Endothelial cell of umbilical vein (primary cell): ENCODE measurements at regions not wholly inside any gene's neighbourhood (a gene's known extent, or its start where the extent isn't known, plus 50 kb on each side); places are given as distances from the start of the nearest gene placed in this dataset.

Experiments
- BruUV-seq: library from RNA; stranded (reverse); fragments of 400-500 nt; replicated peaks from 2 replicates; lab custom pipeline; 2021; lab: Mats Ljungman, UMichigan
- CTCF ChIA-PET: fragments of 300-600, 350-600 bp; sonication (Branson Sonifier 250); formaldehyde crosslinking; loops from one replicate; lab custom pipeline; 2021; ENCODE audit warnings: antibody characterized with exemption, inconsistent platforms; lab: Charles Lee
- POLR2A ChIA-PET: fragments of 300-600, 350-600 bp; sonication (Branson Sonifier 250); formaldehyde crosslinking; loops from one replicate; lab custom pipeline; 2021; ENCODE audit warnings: antibody characterized with exemption, inconsistent platforms; lab: Charles Lee
- DNase-seq: peaks from one replicate; pipeline ENCODE4 v3.0.0-alpha.2; 2011; ENCODE audit warnings: low read depth, low spot score
- FAIRE-seq: peaks from 2 replicates; lab custom pipeline; 2011; peaks lifted over from hg19 to GRCh38; lab: Jason Lieb, UNC
- H2AFZ ChIP-seq: 2 replicates; pipeline ENCODE4 v1.6.0; 2012; ENCODE audit warnings: low read depth, low read length, control low read depth, inconsistent platforms
- H3K27ac ChIP-seq: 2 replicates; pipeline ENCODE4 v1.5.1; 2011; ENCODE audit warnings: low read depth, mild to moderate bottlenecking, control low read depth, low read length, moderate library complexity; ENCODE audit not compliant: insufficient read depth
- H3K27me3 ChIP-seq, 2 experiments: 2 replicates each; pipeline versions ENCODE4 v1.6.0 to v1.6.1; 2011; ENCODE audit warnings: low read length in 2 of 2, mixed read lengths in 1 of 2; ENCODE audit not compliant: control insufficient read depth in 2 of 2, insufficient read depth in 2 of 2
- H3K36me3 ChIP-seq, 2 experiments: 2 replicates in 1 of 2; 3 replicates in 1 of 2; pipeline ENCODE4 v1.5.1; 2011; ENCODE audit warnings: low read length in 2 of 2, mild to moderate bottlenecking in 1 of 2, moderate library complexity in 1 of 2; ENCODE audit not compliant: control insufficient read depth in 2 of 2, insufficient read depth in 2 of 2; ENCODE audit errors: extremely low read depth in 1 of 2
- H3K4me1 ChIP-seq: 3 replicates; pipeline ENCODE4 v1.5.1; 2011; ENCODE audit warnings: mild to moderate bottlenecking, low read length; ENCODE audit not compliant: control insufficient read depth, insufficient read depth; ENCODE audit errors: extremely low read depth
- H3K4me2 ChIP-seq: 2 replicates; pipeline ENCODE4 v1.6.1; 2011; ENCODE audit warnings: low read length, control low read depth, mixed read lengths; ENCODE audit not compliant: insufficient read depth
- H3K4me3 ChIP-seq, 3 experiments: fragments of 200-600 bp in 1 of 3; sonication (generic), shearing (Covaris generic) in 1 of 3; replicated peaks in 1 of 3; 2 replicates each; pipeline ENCODE4 v1.5.1; 2011 to 2016; ENCODE audit warnings: control low read depth in 3 of 3, low read length in 3 of 3, mild to moderate bottlenecking in 2 of 3, inconsistent platforms in 1 of 3, low read depth in 1 of 3, moderate library complexity in 1 of 3; ENCODE audit not compliant: insufficient read depth in 1 of 3
- H3K79me2 ChIP-seq: 2 replicates; pipeline ENCODE4 v1.6.0; 2012; ENCODE audit warnings: low read length, inconsistent platforms; ENCODE audit not compliant: control insufficient read depth, insufficient read depth
- H3K9ac ChIP-seq: replicated peaks from 2 replicates; pipeline ENCODE3; 2011; ENCODE audit warnings: low read length, control low read depth; ENCODE audit not compliant: insufficient read depth; ENCODE audit errors: extremely low read depth
- H3K9me1 ChIP-seq: replicated peaks from 3 replicates; pipeline ENCODE4 v1.6.0; 2011; ENCODE audit warnings: mild to moderate bottlenecking, low read length; ENCODE audit not compliant: control insufficient read depth, insufficient read depth; ENCODE audit errors: extremely low read depth
- H3K9me3 ChIP-seq: replicated peaks from 2 replicates; pipeline ENCODE4 v1.5.1; 2012; ENCODE audit warnings: low read length, inconsistent platforms; ENCODE audit not compliant: control insufficient read depth, insufficient read depth
- H4K20me1 ChIP-seq: replicated peaks from 2 replicates; pipeline ENCODE3; 2011; ENCODE audit warnings: mild to moderate bottlenecking, low read length; ENCODE audit not compliant: control insufficient read depth, insufficient read depth; ENCODE audit errors: extremely low read depth
- CTCF ChIP-seq, 2 donors: IDR thresholded peaks; 1 replicate in 1 of 2; 2 replicates in 1 of 2; pipeline ENCODE4 v1.5.1; 2011; ENCODE audit warnings: low read length in 2 of 2, mild to moderate bottlenecking in 2 of 2, moderate library complexity in 2 of 2, control low read depth in 1 of 2, inconsistent platforms in 1 of 2, low read depth in 1 of 2; ENCODE audit not compliant: insufficient read depth in 1 of 2; ENCODE audit errors: extremely low read depth in 1 of 2
- EZH2 ChIP-seq: IDR thresholded peaks from 2 replicates; pipeline ENCODE4 v1.6.1; 2012; ENCODE audit warnings: borderline replicate concordance, low read depth, mild to moderate bottlenecking, moderate library complexity, low read length, inconsistent platforms; ENCODE audit not compliant: severe bottlenecking
- FOS ChIP-seq: IDR thresholded peaks from 2 replicates; pipeline ENCODE4 v1.6.1; 2011; ENCODE audit warnings: mild to moderate bottlenecking, low read length, moderate library complexity, borderline replicate concordance; ENCODE audit not compliant: insufficient read depth
- GATA2 ChIP-seq: IDR thresholded peaks from 2 replicates; pipeline ENCODE4 v1.7.0; 2011; ENCODE audit warnings: low read depth, mild to moderate bottlenecking, moderate library complexity, mixed read lengths, low read length; ENCODE audit not compliant: insufficient read length, insufficient read depth
- JUN ChIP-seq: IDR thresholded peaks from 2 replicates; pipeline ENCODE4 v1.6.1; 2011; ENCODE audit warnings: borderline replicate concordance, low read depth; ENCODE audit not compliant: insufficient read length, insufficient read depth
- MAX ChIP-seq: IDR thresholded peaks from 2 replicates; pipeline ENCODE4 v1.6.1; 2011; ENCODE audit not compliant: insufficient read depth, insufficient read length
- MYC ChIP-seq: IDR thresholded peaks from one replicate; pipeline ENCODE4 v1.6.1; 2011; ENCODE audit warnings: mild to moderate bottlenecking, low read depth, low read length
- POLR2A ChIP-seq: IDR thresholded peaks from 2 replicates; pipeline ENCODE4 v1.6.1; 2012; ENCODE audit warnings: low read depth, mild to moderate bottlenecking, control low read depth, low read length
- POLR2AphosphoS5 ChIP-seq: IDR thresholded peaks from 2 replicates; pipeline ENCODE4 v1.6.1; 2012; ENCODE audit warnings: low read depth, mild to moderate bottlenecking, control low read depth, low read length, moderate library complexity; ENCODE audit not compliant: insufficient read depth
- dilution Hi-C: fragments of 300-500 bp; cut with MboI; formaldehyde crosslinking; loops from one replicate; pipeline ENCODE4 v1.15.0; 2019; ENCODE audit warnings: low sequenced_read_pairs; ENCODE audit not compliant: extremely low pct_ligation_motif_present
- intact Hi-C: fragments of 100-400 bp; cut with micrococcal nuclease; formaldehyde crosslinking; loops from one replicate; pipeline ENCODE4 v1.10.0; 2022

GRCh38 chr1:116312681-116313069 lies 60.4 kb upstream of the ATP1A1 start:
- Histone ChIP-seq H3K9me1 (no peaks in the 10 kb centered on the region), H3K36me3 (no peaks in the 10 kb centered on the region), H3K4me2 (no peak overlapping the region), H3K27ac (no peak overlapping the region), H4K20me1 (no peaks in the 10 kb centered on the region), H2AFZ (no peak overlapping the region), H3K79me2 (no peaks in the 10 kb centered on the region), H3K9me3 (no peaks in the 10 kb centered on the region), H3K4me1 (no peaks in the 10 kb centered on the region), H3K4me3 (no peak overlapping the region), H3K27me3 (no peaks in the 10 kb centered on the region), H3K9ac (no peak overlapping the region)
- POLR2A ChIA-PET, result no interaction called here
- no TSS peak for BruUV-seq
- TF ChIP-seq POLR2A (no peak), GATA2 (no peak), EZH2 (no peak), MYC (no peak), JUN (no peak), POLR2AphosphoS5 (no peak), CTCF (IDR thresholded peaks at IDR 0.05; ENCODE audit: extremely low read depth in 1 of 2, insufficient read depth in 1 of 2, low read depth in 1 of 2, low read length in 2 of 2) (no peak), MAX (no peak), FOS (no peak)
- CTCF ChIA-PET, result no interaction called here
- FAIRE-seq, result no peak
- DNase-seq, result no peak
- intact Hi-C loops (no loop called here), dilution Hi-C loops (no loop called here)
